ENCODE measurements at regions not wholly inside any gene's neighbourhood (a gene's known extent, or its start where the extent isn't known, plus 50 kb on each side); places are given as distances from the start of the nearest gene placed in this dataset.

- TF ChIP-seq MYC (IDR thresholded peaks at IDR 0.05; ENCODE audit: low read depth, low read length) (no peak), MYC (CRISPR knock-in tag; IDR thresholded peaks at IDR 0.05; ENCODE audit: borderline replicate concordance, low read depth) (no peak)
Measured at GRCh38 chr10:117462424-117462792, 80.1 kb upstream of the EMX2 start (continued).

GRCh38 chr10:117461766-117462423 is 80.7 kb upstream of the EMX2 start:
- in situ Hi-C loops (cut with MboI) (no loop called here), intact Hi-C loops (cut with micrococcal nuclease) (no loop called here)
- Histone ChIP-seq H2AFZ (ENCODE audit: low read depth, low read length) (no peak overlapping the region), H3K27me3 (ENCODE audit: control insufficient read depth in 2 of 2, insufficient read depth in 2 of 2, low read length in 2 of 2) (peaks cover 0 to 30% of the 10 kb centered on the region in 2 experiments; a peak in 2 of 5 replicates), H3K79me2 (ENCODE audit: control insufficient read depth, insufficient read depth, low read length) (no peaks in the 10 kb centered on the region), H3K4me1 (replicated peaks in 1 of 2; ENCODE audit: control insufficient read depth in 2 of 2, insufficient read depth in 2 of 2, low read length in 2 of 2) (peaks cover 0 to 6% of the 10 kb centered on the region in 2 experiments; a peak in 3 of 5 replicates), H3K4me3 (no peak overlapping the region), H3K9me3 (replicated peaks; ENCODE audit: control insufficient read depth, insufficient read depth, low read depth, low read length) (peaks cover 5% of the 10 kb centered on the region; the same call in 1 of the 2 replicates), H3K27ac (ENCODE audit: extremely low read depth, low read depth, low read length) (no peak overlapping the region), H3K4me2 (ENCODE audit: insufficient read depth, low read length) (no peak overlapping the region), H3K36me3 (ENCODE audit: control insufficient read depth, insufficient read depth, low read length) (no peaks in the 10 kb centered on the region), H3K9me1 (ENCODE audit: control insufficient read depth, insufficient read depth, low read length) (no peaks in the 10 kb centered on the region), H3K9ac (ENCODE audit: insufficient read depth in 1 of 2, low read depth in 2 of 2, low read length in 2 of 2) (no peak overlapping the region), H4K20me1 (replicated peaks; ENCODE audit: control insufficient read depth, insufficient read depth, low read length) (no peaks in the 10 kb centered on the region)
- WGBS (ENCODE audit: insufficient coverage, low coverage, missing lambda C conversion rate): 6% methylated on average over 6 of the region's 7 CpGs
- no peak for FAIRE-seq
- DNase-seq (ENCODE audit: extremely low read depth in 1 of 4, low spot score in 3 of 4): no peak
- peak; percentile 76 for ATAC-seq
- ChIA-PET CTCF (ENCODE audit: low intra/inter-chr PET ratio) (no interaction called here), POLR2A (interaction anchor here (0.6 kb wide), 3 partner anchors 42 to 107 kb away, joined by 3 read pairs; no protein-coding TSS in a partner anchor)
- BruUV-seq (replicated peaks): no TSS peak
- TF ChIP-seq SMARCA5 (IDR thresholded peaks at IDR 0.05) (no peak), PBX2 (CRISPR knock-in tag; IDR thresholded peaks at IDR 0.05; ENCODE audit: low read depth) (no peak), PBX2 (tag; conservative IDR thresholded peaks at IDR 0.05; ENCODE audit: low read depth) (peak; percentile 95), PURB (CRISPR knock-in tag; IDR thresholded peaks at IDR 0.05; ENCODE audit: low read depth) (no peak), MEIS2 (IDR thresholded peaks at IDR 0.05; ENCODE audit: partially characterized antibody) (peak; percentile 94), MAFF (IDR thresholded peaks at IDR 0.05; ENCODE audit: low read length) (no peak), ELF4 (CRISPR knock-in tag; IDR thresholded peaks at IDR 0.05) (no peak), SETDB1 (IDR thresholded peaks at IDR 0.05; ENCODE audit: low read length) (no peak), ZNF347 (CRISPR knock-in tag; IDR thresholded peaks at IDR 0.05; ENCODE audit: low read depth) (no peak), MAFG (tag; conservative IDR thresholded peaks at IDR 0.05) (peak; percentile 17; the same call in 1 of the 2 replicates), E4F1 (CRISPR knock-in tag; IDR thresholded peaks at IDR 0.05; ENCODE audit: borderline replicate concordance) (no peak), ZC3H4 (CRISPR knock-in tag; IDR thresholded peaks at IDR 0.05; ENCODE audit: borderline replicate concordance) (no peak), PKNOX1 (IDR thresholded peaks at IDR 0.05) (peak; percentile 72), U2AF1 (optimal IDR thresholded peaks at IDR 0.05; ENCODE audit: low read depth, low read length) (no peak), EP300 (IDR thresholded peaks at IDR 0.05; ENCODE audit: low read length) (no peak)

Measured in K562 (cell line).